Astrocyte (in vitro differentiated cells and primary cell): ENCODE measurements at regions not wholly inside any gene's neighbourhood (a gene's known extent, or its start where the extent isn't known, plus 50 kb on each side); places are given as distances from the start of the nearest gene placed in this dataset.

Source experiments
- DNase-seq: peaks from one replicate; pipeline ENCODE4 v3.0.0-alpha.2; 2010; ENCODE audit warnings: low read depth
- FAIRE-seq: peaks from 2 replicates; lab custom pipeline; 2011; peaks lifted over from hg19 to GRCh38; lab: Jason Lieb, UNC
- H2AFZ ChIP-seq: 2 replicates; pipeline ENCODE4 v1.6.0; 2012; ENCODE audit warnings: low read depth, low read length, inconsistent platforms
- H3K27ac ChIP-seq: 2 replicates; pipeline ENCODE4 v1.5.1; 2011; ENCODE audit warnings: low read depth, low read length, inconsistent platforms
- H3K27me3 ChIP-seq: 2 replicates; pipeline ENCODE4 v1.6.0; 2011; ENCODE audit warnings: low read length, inconsistent platforms; ENCODE audit not compliant: insufficient read depth
- H3K36me3 ChIP-seq: 2 replicates; pipeline ENCODE4 v1.5.1; 2011; ENCODE audit warnings: low read length, inconsistent platforms; ENCODE audit not compliant: insufficient read depth
- H3K4me1 ChIP-seq: 2 replicates; pipeline ENCODE4 v1.5.1; 2011; ENCODE audit warnings: low read length, inconsistent platforms; ENCODE audit not compliant: insufficient read depth
- H3K4me2 ChIP-seq: 2 replicates; pipeline ENCODE4 v1.6.0; 2012; ENCODE audit warnings: low read length, inconsistent platforms
- H3K4me3 ChIP-seq: 2 replicates; pipeline ENCODE4 v1.5.1; 2011; ENCODE audit warnings: low read depth, mild to moderate bottlenecking, low read length, inconsistent platforms; ENCODE audit not compliant: insufficient read depth
- H3K79me2 ChIP-seq: 2 replicates; pipeline ENCODE4 v1.6.0; 2012; ENCODE audit warnings: mild to moderate bottlenecking, low read length, inconsistent platforms; ENCODE audit not compliant: insufficient read depth
- H3K9ac ChIP-seq: 2 replicates; pipeline ENCODE4 v1.6.0; 2012; ENCODE audit warnings: mild to moderate bottlenecking, low read length, inconsistent platforms
- H3K9me3 ChIP-seq: 2 replicates; pipeline ENCODE4 v1.5.1; 2012; ENCODE audit warnings: low read depth, mild to moderate bottlenecking, low read length, inconsistent platforms; ENCODE audit not compliant: insufficient read depth
- H4K20me1 ChIP-seq: 2 replicates; pipeline ENCODE4 v1.6.0; 2012; ENCODE audit warnings: low read length, inconsistent platforms; ENCODE audit not compliant: insufficient read depth
- H3K27ac Mint-ChIP-seq: one replicate; pipeline ENCODE4 v1.8.0; 2021; ENCODE audit warnings: mild to moderate bottlenecking, mixed read lengths; ENCODE audit not compliant: unreplicated experiment
- H3K27me3 Mint-ChIP-seq: one replicate; pipeline ENCODE4 v1.8.0; 2021; ENCODE audit warnings: low read depth, mixed read lengths; ENCODE audit not compliant: unreplicated experiment
- H3K36me3 Mint-ChIP-seq: one replicate; pipeline ENCODE4 v1.8.0; 2021; ENCODE audit warnings: low read depth, mixed read lengths; ENCODE audit not compliant: unreplicated experiment
- H3K4me1 Mint-ChIP-seq: one replicate; pipeline ENCODE4 v1.8.0; 2021; ENCODE audit warnings: low read depth, mixed read lengths; ENCODE audit not compliant: unreplicated experiment
- H3K4me3 Mint-ChIP-seq: one replicate; pipeline ENCODE4 v1.8.0; 2021; ENCODE audit warnings: mild to moderate bottlenecking, moderate library complexity, mixed read lengths; ENCODE audit not compliant: unreplicated experiment
- H3K9me3 Mint-ChIP-seq: one replicate; pipeline ENCODE4 v1.8.0; 2021; ENCODE audit warnings: mild to moderate bottlenecking, mixed read lengths; ENCODE audit not compliant: unreplicated experiment
- CTCF ChIP-seq: IDR thresholded peaks from 2 replicates; pipeline ENCODE4 v1.5.1; 2011; ENCODE audit warnings: low read depth, mild to moderate bottlenecking, inconsistent platforms, low read length, moderate library complexity; ENCODE audit not compliant: insufficient read depth
- EZH2 ChIP-seq: IDR thresholded peaks from 2 replicates; pipeline ENCODE4 v1.6.1; 2012; ENCODE audit warnings: mild to moderate bottlenecking, low read length, inconsistent platforms; ENCODE audit not compliant: insufficient read depth

- Histone ChIP-seq H4K20me1 (no peaks in the 10 kb centered on the region), H3K4me2 (no peak overlapping the region), H3K4me3 (no peak overlapping the region), H3K79me2 (no peaks in the 10 kb centered on the region), H3K9ac (no peak overlapping the region), H3K27me3 (no peaks in the 10 kb centered on the region), H3K9me3 (no peaks in the 10 kb centered on the region), H3K27ac (no peak overlapping the region), H3K4me1 (no peaks in the 10 kb centered on the region), H2AFZ (no peak overlapping the region), H3K36me3 (no peaks in the 10 kb centered on the region)
- no peak for DNase-seq
- Mint-ChIP-seq H3K9me3 (peaks cover 11% of the 10 kb centered on the region), H3K36me3 (no peaks in the 10 kb centered on the region), H3K27me3 (no peaks in the 10 kb centered on the region), H3K4me3 (no peak overlapping the region), H3K4me1 (peaks cover 2% of the 10 kb centered on the region), H3K27ac (no peak overlapping the region)
- no peak for FAIRE-seq
- TF ChIP-seq CTCF (no peak), EZH2 (no peak)
These were observed 575.4 kb downstream of the EPM2A start for GRCh38 chr6:145159921-145160320.

DNA sequence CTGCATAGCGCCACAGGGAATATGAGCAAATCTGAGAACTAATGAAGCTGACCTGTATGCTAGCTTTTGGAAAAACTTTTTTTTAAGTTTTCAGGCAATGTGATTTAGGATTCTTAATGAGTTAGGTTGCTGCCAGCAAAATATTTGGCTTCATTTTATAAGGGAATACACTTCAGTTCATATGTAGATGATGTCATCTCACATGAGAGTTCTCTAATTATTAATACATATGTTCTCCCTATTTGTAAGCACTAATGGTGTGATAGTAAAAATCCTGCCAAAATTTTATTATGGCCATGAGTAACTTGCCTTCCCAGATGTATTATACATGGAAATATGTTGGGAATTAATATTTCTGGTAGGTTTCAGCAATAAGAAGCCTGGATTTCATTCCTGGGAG is 573.8 kb downstream of the EPM2A start:
- Histone ChIP-seq H3K4me3 (no peak overlapping the region), H2AFZ (no peak overlapping the region), H3K9me3 (no peaks in the 10 kb centered on the region), H3K79me2 (no peaks in the 10 kb centered on the region), H3K4me1 (no peaks in the 10 kb centered on the region), H3K36me3 (no peaks in the 10 kb centered on the region), H3K27ac (no peak overlapping the region), H3K27me3 (no peaks in the 10 kb centered on the region), H3K4me2 (no peak overlapping the region), H4K20me1 (no peaks in the 10 kb centered on the region), H3K9ac (no peak overlapping the region)
- no peaks in the 10 kb centered on the region for H3K4me1 Mint-ChIP-seq
- no peaks in the 10 kb centered on the region for H3K27me3 Mint-ChIP-seq
- H3K36me3 Mint-ChIP-seq: no peaks in the 10 kb centered on the region
- TF ChIP-seq EZH2: no peak
- no peak for TF ChIP-seq CTCF
- H3K4me3 Mint-ChIP-seq: no peak overlapping the region
- peaks cover 11% of the 10 kb centered on the region for H3K9me3 Mint-ChIP-seq
- FAIRE-seq (no peak), DNase-seq (no peak)
- no peak overlapping the region for H3K27ac Mint-ChIP-seq

DNA sequence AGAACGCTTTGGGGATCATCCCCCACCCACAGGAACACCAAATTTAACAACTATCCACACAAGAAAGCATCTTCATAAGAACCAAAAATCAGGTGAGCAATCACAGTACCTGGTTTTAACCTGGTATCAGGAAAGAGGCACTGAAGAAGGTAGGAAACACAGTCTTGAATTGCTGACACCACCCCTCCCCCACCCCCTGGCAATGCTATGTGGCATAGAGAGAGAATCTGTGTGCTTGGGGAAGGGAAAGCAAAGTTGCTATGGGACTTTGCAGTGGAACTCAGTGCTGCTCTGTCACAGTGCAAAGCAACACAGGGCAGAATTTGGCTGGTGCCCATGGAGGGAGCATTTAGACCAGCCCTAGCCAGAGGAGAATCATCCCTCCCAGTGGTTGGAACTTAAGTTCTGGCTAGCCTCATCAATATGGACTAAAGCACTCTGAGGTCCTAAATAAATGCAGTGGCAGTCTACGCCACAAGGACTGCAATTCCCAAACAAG is 565.5 kb downstream of the EPM2A start:
- Mint-ChIP-seq H3K36me3 (no peaks in the 10 kb centered on the region), H3K9me3 (no peaks in the 10 kb centered on the region), H3K4me1 (peaks cover 2% of the 10 kb centered on the region), H3K27me3 (no peaks in the 10 kb centered on the region), H3K4me3 (no peak overlapping the region), H3K27ac (no peak overlapping the region)
- H3K9me3 ChIP-seq: no peaks in the 10 kb centered on the region
- H4K20me1 ChIP-seq: no peaks in the 10 kb centered on the region
- no peak overlapping the region for H2AFZ ChIP-seq
- FAIRE-seq: no peak
- H3K4me1 ChIP-seq: no peaks in the 10 kb centered on the region
- H3K4me2 ChIP-seq: no peak overlapping the region
- H3K36me3 ChIP-seq: no peaks in the 10 kb centered on the region
- no peak overlapping the region for H3K9ac ChIP-seq
- no peaks in the 10 kb centered on the region for H3K27me3 ChIP-seq
- TF ChIP-seq EZH2: no peak
- TF ChIP-seq CTCF: no peak
- H3K79me2 ChIP-seq: no peaks in the 10 kb centered on the region
- no peak for DNase-seq
- no peak overlapping the region for H3K4me3 ChIP-seq
- no peak overlapping the region for H3K27ac ChIP-seq
